NCI-H526 treated with DMSO at 0.1 percent for 48 hours (cell line): ENCODE measurements at regions not wholly inside any gene's neighbourhood (a gene's known extent, or its start where the extent isn't known, plus 50 kb on each side); places are given as distances from the start of the nearest gene placed in this dataset.
"Not testable (repeated sequence)": the region's sequence is repeated elsewhere in the genome, so short reads cannot be mapped to it uniquely, and the experiment has no call there.

Source experiments
- DNase-seq: peaks from one replicate; lab custom pipeline; 2025; lab: John Stamatoyannopoulos, UW

- DNase-seq, result no peak
Observed at GRCh38 chr14:51581017-51581881, 70.5 kb upstream of the FRMD6 start.

- no peak for DNase-seq
Observed at GRCh38 chr14:51582437-51582836, 69.3 kb upstream of the FRMD6 start.

- DNase-seq, result no peak
Observed at GRCh38 chr14:51585055-51585454, 66.7 kb upstream of the FRMD6 start.

GRCh38 chr14:51592836-51593235, 58.9 kb upstream of the FRMD6 start:
- no peak for DNase-seq

GRCh38 chr14:51593397-51593796, 58.3 kb upstream of the FRMD6 start:
- DNase-seq, result no peak

GRCh38 chr14:51595881-51596455, 55.7 kb upstream of the FRMD6 start:
- no peak for DNase-seq

GRCh38 chr14:51596488-51597117, 55.1 kb upstream of the FRMD6 start:
- DNase-seq, result no peak

- DNase-seq, result no peak
Observed at GRCh38 chr14:51597261-51598001, 54.3 kb upstream of the FRMD6 start.

GRCh38 chr14:51598924-51599600, 52.6 kb upstream of the FRMD6 start:
- DNase-seq, result not testable (repeated sequence)

- DNase-seq, result no peak
Observed at GRCh38 chr14:51600658-51601057, 51.1 kb upstream of the FRMD6 start.
